ENCODE measurements at regions not wholly inside any gene's neighbourhood (a gene's known extent, or its start where the extent isn't known, plus 50 kb on each side); places are given as distances from the start of the nearest gene placed in this dataset.

DNA sequence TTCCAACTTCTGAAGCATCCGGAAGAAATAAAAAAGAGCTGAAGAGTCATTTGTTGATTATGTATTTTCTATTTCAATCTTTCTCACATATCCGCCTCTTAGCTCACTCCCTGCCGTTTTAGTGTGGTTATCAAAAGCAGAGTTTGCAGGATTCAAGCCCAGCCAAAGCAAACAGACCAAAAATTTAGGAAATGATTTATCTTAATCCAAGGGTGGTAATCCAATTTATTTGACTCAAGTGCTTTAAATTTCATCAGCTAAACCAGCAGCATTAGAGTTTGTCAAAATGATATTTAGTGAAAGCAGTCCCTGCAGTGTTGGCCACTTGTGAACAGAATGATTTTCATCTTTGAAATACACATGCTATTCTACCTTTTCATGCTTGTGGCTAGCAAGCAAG is 129.3 kb upstream of the CCDC68 start:
- DNase-seq: no peak

DNA sequence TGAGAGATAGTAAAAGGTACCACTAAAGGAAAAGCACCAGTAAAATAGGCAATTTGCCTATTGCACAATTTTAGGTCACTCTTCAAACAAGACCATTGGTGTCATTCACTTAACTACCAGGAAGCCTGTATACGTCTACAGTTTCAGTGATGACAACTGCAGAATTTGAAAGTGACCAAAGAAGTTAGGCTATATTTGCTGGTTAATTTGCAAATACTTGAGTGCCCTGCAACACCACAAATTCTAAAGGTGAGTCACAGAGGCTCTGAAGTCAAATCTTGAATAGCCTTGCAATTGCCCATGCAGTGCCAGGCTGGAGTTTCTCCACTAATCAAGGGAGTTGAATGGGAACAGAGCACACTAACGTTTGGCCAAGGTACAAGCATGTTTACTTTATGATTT is 128.7 kb upstream of the CCDC68 start:
- DNase-seq: no peak

DNA sequence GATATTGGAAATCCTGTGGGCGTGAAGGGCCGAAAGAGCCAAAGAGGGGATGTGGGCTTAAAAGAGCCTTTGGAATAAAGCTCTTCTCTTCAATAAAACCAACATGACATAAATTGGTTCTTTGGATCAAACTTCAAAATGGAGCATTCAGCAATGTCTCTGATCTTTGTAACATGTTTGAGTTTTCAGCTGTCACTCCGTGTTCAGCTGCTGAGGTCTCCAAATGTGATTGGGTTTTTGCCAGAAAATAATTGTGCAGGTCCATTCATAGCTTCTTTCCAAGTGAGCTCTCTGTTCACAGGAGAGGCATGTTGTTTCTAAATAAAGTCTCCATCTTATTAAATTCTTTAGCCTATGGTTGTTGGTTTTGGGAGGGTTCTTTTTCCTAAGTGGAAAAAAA is 127.6 kb upstream of the CCDC68 start:
- no peak for DNase-seq

DNA sequence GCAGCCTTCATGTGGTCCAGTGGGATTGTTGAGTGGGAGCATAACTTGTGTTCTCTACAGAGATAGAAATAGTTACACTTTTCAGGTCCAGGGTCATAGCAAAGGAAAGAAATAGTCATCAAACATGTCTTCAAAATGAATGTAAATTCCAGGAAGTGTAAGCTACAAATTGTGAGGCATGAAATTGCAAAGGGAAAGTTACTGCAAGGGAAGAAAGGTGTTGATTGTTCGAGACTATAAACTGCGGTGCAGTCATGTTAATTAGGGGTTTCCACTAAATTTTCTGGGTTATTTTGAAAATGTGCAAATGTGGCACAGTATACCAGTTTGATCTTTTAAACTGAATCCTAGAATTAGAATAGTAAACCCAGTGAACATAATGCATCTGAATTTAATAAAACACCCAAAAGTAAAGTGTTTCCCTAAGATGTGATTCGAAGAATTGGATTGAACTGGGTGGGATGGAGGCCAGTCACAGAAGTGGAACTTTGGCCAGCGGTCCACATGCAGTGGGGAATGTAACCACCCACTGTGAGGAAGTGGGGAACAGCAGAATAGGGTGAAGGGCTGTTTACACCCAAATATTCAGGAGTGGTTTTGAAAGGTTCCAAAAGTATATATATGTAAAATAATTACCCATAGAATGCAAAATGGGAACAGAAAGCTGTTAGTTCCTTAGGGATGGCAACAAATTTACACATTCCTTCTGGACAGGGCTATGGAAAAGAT is 126.5 kb upstream of the CCDC68 start:
- DNase-seq: no peak

DNA sequence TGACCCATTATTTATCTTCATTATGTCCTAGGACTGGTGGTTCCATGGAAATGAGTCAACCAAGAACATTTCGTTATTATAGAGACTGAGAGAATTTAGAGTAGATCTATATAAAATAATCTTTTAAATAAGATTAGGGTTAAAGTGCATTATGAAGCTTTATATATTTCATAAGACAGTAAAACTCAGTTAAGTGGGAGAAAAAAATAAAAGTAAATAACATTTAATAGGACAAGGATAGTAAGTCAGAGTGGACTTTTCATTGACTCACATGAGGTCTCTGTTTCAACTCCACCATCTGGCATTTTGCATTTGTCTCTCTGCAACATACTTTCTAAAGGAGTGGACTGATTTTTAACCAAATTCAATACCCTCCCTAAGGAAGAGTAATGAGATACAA is 125.3 kb upstream of the CCDC68 start:
- no peak for DNase-seq

DNA sequence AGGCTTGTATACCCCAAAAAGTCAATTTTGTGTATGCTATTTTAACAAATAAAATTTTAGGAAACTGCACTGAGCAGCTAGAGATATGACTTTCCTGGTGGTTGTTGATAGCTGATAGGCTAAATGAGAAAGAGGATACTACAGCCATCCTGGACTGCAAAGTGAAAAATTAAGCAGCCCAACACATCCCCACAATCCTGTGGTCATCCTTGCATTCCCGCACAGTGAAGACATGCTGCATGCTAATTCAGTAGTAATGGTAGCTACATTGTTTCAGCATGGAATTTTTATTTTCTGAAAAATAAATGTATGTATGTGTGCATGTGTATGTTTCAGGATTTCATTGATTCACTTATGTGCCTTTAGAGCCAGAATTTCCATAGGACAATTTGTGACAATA is 124.2 kb upstream of the CCDC68 start:
- no peak for DNase-seq

DNA sequence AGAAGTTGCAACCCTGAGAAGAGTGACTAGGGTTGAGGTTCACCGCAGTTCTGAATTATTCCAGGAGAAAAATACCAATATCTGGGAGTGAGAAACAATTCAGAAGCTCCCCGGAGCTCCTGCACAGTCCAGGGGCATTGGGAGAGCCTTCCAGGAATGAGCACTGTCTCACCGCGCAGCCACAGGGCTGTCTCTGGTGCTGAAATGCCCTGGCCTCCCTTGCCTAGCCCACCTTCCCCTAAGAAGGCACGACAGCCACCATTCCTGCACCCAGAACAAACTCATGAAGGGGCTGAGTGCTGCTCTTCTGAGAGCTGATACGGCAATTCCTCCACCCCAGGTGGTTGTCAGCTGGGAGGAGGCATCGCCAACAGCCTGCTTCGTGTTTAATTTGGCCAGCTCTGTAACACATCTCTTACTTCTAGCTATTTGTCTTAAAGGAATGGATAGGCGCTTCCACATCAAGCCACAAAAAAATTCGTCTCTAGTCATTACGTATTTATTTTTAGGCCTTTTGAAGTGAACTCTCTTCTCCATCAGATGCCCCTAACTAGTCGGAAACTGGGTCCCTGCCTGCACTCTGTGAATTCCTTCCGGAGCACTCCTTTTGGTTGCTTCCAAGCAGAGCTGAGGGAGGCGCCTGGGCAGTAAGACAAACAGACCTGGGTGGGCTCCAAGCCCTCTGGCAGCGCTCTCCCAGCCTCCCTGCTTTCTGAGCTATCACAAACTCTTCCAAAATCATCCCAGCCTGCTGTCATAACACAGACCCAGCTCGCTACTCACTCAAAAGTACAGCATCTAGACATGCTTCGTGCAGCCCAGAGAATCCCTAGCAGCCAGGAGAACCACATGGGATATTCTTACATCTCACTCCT is 120.5 kb upstream of the CCDC68 start:
- DNase-seq: no peak

DNA sequence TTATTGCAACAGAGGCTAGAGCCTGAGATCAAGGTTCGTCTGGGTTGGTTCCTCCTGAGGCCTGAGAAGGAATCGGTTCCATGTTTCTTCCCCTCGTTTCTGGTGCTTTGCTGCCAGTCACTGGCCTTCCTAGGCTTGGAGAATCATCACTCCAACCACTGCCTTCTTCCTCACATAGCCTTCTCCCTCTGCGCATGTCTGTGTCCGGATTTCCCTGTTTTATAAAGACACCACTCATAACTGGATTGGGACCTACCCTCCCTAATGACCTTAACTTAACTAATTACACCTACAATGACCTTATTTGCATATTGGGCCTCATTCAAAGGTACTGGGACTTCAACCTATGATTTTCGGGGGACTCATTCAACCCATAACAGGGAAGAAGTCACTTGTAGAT is 119.8 kb upstream of the CCDC68 start:
- no peak for DNase-seq

DNA sequence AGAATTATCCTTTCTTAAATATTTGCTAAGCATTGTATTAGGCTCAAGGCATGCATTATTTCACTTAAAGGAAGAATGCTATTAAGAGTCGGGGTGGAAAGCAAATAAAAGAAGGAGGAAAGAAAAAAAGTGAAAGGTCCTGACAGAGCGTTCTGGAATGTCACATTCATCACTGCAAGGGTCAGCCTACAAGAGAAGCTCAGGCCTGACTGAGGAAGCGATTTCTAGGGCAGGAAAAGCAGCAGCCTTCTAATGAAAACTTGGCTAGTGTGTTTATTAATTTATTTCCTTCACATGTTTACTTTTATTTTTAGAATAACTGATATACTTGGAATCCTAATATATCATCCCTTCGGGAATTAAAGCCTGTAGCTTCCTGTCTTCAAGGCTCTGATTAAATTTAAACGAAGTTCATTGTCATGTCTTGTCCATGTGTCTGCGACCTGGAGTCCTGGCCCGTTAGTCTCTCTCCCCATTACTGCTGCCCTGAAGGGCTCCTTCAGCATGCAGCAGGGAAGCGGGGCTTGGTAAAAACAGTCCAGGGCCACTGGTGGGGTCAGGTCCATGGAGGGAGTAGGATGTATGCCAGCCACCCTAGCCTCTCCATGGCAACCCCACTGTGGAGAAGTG is 119.2 kb upstream of the CCDC68 start:
- DNase-seq: no peak

DNA sequence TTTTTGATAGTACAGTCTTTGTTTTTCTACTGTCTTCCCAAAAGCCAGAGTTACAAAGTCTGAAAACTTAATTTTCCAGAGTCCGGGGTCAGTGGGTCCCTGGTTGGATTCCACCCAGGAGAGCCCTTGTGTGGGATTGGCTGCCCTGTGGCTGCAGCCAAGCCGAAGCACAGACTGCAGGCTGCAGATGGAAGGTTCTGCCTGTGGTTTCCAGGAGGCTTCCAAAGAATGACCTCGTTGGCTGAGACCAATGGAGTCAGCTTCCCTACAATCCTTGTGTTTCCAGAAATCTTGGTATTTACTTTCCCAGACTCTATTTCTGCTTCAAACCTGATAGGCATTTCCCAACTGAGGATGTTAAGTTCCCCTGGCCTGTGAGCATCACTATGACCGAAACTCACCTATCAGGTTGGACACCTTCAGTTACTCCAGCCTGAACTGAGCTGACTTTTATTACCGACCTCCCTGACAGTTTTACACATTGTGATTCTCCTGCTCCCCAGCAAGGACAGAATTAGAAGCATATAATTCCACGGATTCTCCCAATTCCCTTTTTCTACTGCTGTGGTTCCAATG is 117.5 kb upstream of the CCDC68 start:
- no peak for DNase-seq

DNA sequence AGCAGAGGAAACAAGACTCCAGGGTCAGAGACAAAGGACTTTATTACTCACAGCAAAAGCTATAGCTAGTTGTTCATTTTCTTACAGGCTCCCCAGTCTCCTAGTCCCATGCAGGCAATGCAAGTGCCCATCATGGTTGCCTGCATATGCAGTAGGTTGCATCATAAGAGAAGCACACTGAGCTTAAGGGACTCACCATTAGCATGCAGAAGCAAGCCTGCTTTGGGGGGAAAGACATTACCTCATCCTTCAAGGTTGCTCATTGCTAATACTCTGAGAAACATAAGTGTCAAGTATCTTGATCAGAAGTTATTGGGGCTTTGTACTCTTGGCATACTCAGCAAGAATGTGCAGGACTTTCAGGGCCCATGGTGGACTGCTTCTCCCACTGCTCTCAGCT is 114.6 kb upstream of the CCDC68 start:
- no peak for DNase-seq

DNA sequence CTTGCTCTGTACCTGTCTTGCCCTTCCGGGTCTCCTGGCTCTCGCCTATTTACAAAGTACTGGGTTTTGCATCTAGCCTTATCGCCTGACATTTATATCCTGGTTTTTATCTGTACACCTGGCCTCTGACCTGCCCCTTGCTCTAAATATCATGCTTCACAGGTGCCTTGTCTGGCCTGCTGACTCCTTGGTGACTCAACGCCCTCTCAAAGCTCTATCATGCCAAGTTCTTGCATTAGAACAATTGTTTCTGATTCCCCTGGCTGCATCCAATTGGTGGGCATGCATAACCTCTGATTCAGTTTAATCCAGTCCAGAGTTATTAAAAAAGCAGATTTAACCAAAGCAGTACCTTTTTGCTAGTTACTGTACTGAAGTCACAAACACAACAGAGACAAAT is 113.9 kb upstream of the CCDC68 start:
- DNase-seq: no peak

DNA sequence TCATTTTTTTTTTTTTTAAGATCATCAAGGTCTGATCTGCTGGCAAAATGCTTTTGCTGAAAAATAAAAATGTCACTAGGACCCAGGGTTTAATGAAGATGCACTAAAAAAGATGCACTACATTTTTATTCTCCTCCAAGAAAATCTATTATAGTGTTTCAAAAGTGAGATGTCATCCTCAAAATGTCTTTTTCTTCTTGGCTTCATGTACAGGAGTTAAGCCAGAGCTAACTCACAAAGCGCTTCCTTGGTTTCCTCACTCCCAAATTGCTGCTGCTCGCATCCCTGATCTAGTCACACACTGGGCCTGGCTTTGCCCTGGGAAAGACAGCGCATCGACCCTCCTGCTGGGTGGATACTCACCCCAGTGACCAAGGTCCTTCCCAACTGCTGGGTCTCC is 113.4 kb upstream of the CCDC68 start:
- no peak for DNase-seq

DNA sequence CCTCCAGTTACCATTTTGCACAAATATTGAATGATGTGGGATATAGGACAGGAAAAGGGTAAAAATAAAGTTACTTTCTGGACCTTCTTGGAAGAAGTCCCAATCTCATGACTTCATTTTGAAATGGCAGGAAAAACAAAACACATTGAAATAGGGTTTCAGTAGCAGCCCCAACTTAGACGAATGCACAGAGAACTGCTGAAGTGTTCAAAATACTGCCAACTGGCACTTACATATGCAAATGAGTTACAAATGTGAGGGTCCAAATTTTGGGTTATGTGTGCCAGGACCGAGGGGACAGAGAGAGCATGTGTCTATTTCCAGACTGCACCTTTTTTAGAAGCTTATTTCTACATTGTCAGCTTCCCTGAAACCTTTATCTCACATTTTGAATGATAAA is 112.9 kb upstream of the CCDC68 start:
- DNase-seq: no peak

DNA sequence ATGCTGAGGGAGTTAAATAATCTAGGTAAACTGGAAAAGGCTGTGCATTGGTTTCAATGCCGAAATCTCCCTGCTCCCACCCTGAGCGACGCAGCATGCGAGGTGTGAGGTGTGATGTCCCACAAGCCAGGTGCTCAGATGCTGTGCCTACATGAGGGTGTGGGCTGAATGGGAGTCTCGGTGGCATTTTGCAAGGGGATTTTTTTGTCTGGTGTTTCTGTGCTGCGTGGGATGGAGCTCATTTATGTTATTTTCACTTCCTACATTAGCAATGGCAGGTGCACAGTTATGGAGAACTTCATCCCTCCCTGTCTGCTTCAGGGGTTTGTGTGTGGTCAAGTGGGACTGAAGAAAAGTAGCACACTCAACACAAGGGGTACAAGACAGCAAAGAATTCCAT is 110.2 kb upstream of the CCDC68 start:
- DNase-seq: no peak

DNA sequence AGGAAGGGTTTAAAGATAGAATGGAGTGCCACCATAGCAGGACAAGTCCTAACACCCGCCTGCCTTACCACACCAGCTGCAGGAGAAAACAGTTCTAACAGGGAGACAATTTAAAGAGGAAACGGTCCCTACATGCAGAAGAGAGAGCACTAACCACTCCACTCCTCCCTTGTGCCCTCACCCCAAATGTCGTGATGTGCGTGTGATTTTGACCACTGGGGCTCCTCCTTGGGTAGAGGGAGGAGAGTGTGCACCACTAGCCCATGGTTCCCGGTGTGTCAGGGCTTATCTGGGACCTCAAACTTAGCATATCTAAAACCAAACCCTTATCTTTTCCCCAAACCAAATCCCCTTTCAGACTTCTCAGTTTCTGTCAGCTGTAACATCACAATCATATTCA is 105.5 kb upstream of the CCDC68 start:
- DNase-seq: no peak

DNA sequence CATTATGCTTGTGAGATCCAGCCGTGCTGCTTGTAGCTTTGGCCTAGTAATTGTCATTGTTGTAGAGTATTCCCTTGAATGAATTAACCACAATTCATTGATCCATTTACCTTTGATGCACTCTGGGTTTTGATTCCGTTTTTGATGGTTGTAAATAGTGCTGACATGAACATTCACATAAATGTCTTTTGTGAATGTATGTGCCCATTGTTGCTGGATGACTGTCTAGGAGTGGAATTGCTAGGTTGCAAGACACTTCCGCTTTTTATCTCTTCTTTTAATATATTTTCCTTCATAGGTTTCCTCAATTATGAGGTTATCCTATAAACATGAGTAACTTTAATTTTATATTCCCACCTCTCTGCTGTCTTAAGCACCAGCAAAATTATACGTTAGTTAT is 104.8 kb upstream of the CCDC68 start:
- DNase-seq: no peak

DNA sequence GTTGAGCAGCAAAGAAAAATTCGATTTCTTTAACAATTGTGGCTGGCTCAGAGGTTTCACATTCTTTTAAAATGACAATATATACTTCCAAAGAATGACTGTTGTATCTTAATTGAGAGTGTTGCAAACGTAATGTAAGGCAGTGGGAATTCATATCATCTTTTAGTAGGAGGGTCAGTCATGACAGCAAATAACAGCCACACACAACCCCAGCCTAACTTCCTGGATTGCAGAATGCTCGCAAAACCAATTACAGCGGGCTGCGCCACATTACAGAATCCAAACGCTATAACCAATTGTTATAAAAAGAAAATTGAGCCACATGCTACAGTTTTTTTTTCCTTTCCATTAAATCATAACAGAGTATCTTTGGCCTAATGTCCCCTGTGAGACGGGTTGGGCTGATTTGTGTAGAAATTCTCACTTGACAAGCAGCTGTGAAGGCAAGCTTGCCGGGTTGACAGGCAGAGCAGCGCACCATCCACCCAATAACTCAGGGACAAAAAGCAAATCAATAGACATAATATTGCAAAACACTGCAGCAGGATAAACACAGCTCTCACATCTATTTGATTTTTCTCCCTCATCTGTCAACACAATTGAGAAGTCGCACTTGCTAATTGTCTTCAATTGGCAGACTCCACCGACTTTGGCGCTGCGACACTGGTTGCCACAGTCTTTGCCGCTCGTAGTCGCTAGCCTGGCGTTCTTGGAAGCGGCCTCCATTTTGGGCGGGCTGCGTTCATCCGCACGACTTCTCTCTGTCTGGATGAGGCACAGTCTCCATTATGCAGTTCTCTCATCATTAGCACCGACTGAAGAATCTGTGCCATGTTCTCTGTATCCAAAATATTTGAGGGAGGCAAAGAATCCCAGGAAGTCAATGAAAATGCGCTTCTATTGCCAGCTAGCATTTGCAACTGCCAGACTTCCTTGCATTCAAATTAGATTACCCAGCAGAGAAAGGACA is 95.0 kb upstream of the CCDC68 start:
- DNase-seq: no peak

DNA sequence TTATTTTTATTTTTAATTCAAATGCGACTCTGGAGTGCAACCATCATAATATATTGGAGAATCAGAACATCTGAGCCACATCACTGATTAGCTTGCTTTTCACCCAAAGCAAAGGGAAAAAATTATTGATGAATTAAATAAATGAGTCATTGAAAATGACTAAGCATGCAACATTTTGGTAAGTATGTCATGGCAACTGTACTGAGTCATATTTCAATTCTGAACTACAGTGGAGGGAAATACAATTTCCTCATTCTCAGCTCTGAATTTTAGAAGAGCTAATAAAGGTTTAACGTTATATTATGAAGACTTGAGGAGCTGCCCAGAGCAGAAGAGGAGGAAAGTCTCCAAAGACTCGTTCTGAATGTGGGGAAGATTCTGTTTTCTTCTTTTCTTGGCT is 89.6 kb upstream of the CCDC68 start:
- DNase-seq: no peak

DNA sequence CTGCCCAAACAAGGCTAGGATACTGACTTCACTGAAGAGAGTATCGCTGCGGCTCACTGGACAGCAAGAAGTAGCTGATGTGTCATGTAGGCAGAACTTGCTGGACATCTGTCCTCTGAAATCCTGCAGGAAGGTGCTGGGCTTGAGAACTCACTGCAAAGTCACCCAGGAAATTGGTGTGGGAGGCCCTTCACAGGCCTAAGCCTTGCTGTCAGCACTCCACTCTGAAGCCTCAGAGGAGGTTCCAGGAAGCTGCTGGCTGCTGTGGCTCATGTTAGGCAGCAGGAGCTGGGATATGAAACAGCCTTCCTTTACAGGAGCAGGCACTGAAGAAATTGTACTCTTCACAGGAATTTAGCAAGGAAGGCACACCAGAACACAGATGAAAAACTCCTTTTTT is 88.3 kb upstream of the CCDC68 start:
- DNase-seq: no peak

DNA sequence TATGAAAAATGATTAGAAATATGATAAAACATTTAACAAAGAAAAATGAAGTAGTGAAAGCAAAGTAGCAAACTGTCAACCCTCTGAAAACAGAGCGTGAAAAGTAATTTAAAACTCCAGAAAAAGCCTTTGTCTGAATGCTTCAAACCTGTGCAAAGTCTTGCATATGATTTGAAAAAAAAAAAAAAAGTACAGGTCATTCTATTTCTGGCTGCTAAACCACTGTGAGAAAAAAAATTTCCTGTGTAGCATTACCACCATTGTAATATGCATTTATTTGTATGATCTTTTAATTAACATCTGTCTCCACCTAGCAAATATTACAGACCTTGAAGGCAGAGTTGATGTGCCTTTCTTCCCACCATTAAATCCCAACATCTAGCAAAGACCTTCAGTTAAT is 82.1 kb upstream of the CCDC68 start:
- DNase-seq: no peak

DNA sequence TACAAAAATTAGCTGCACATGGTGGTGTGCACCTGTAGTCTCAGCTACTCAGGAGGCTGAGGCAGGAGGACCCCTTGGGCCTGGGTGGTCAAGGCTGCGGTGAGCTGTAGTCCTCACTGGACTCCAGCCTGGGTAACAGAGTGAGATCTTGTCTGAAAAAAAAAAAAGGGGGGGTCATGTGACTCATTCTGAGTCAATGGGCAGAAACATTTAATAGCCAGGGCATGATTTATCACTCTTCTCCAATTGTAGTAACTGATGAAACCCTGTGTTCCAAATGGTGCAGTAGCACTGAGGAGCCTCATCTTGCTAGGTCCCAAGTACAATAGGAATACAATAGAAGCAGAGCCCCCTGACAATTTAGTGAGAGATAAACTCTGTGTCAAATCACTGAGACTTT is 78.9 kb upstream of the CCDC68 start:
- no peak for DNase-seq

DNA sequence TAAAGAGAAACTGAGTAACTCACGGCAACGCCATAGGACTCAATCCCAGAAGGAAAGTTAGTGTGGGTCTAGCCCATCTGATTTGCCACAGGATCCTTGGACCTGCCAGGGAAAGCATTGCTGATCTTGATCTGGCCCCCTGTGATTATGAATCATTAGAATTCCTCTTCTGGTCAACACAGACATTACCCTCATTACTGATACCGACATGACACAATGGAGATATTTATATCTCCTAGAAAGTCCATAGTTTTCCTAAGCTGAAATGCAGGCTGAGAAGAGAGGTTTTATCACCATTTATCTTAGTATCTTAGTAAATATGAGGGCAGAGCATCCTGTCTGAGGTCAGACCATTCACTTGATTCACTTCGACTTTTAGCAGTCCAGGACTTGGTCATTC is 75.5 kb upstream of the CCDC68 start:
- no peak for DNase-seq

All from bone marrow (tissue), 2 donors.